GM18517 (cell line): ENCODE measurements at regions not wholly inside any gene's neighbourhood (a gene's known extent, or its start where the extent isn't known, plus 50 kb on each side); places are given as distances from the start of the nearest gene placed in this dataset.

ENCODE experiments used
- ATAC-seq: cut with Tn5 transposase; IDR thresholded peaks from one replicate; pipeline ENCODE4 v1.9.1; 2021; ENCODE audit warnings: mild to moderate bottlenecking, moderate library complexity; ENCODE audit not compliant: unreplicated experiment

GRCh38 chr2:5913711-5914395 is 221.7 kb downstream of the SOX11 start:
- no peak for ATAC-seq

GRCh38 chr2:5914811-5915611 is 222.8 kb downstream of the SOX11 start:
- ATAC-seq, result no peak

- ATAC-seq, result no peak
Observed at GRCh38 chr2:5915881-5916310, 223.7 kb downstream of the SOX11 start.

GRCh38 chr2:5921081-5921642 is 229.0 kb downstream of the SOX11 start:
- no peak for ATAC-seq

- no peak for ATAC-seq
Observed at GRCh38 chr2:5923957-5924945, 232.1 kb downstream of the SOX11 start.

GRCh38 chr2:5925604-5926003 is 233.4 kb downstream of the SOX11 start:
- ATAC-seq, result no peak

- no peak for ATAC-seq
Observed at GRCh38 chr2:5926871-5927512, 234.8 kb downstream of the SOX11 start.

GRCh38 chr2:5932556-5933469 is 240.6 kb downstream of the SOX11 start:
- no peak for ATAC-seq

GRCh38 chr2:5933669-5934068 is 241.5 kb downstream of the SOX11 start:
- no peak for ATAC-seq

GRCh38 chr2:5937321-5937720 is 245.1 kb downstream of the SOX11 start:
- ATAC-seq, result no peak

- no peak for ATAC-seq
Observed at GRCh38 chr2:5937851-5938565, 245.8 kb downstream of the SOX11 start.

- ATAC-seq, result no peak
Observed at GRCh38 chr2:5938566-5938896, 246.3 kb downstream of the SOX11 start.

GRCh38 chr2:5939553-5939952 is 247.4 kb downstream of the SOX11 start:
- no peak for ATAC-seq

- ATAC-seq, result no peak
Observed at GRCh38 chr2:5940596-5941535, 248.7 kb downstream of the SOX11 start.

GRCh38 chr2:5942204-5942603 is 250.0 kb downstream of the SOX11 start:
- no peak for ATAC-seq

GRCh38 chr2:5945742-5946141 is 253.6 kb downstream of the SOX11 start:
- no peak for ATAC-seq

GRCh38 chr2:5946225-5947115 is 254.3 kb downstream of the SOX11 start:
- no peak for ATAC-seq
